ENCODE measurements at regions not wholly inside any gene's neighbourhood (a gene's known extent, or its start where the extent isn't known, plus 50 kb on each side); places are given as distances from the start of the nearest gene placed in this dataset.

GRCh38 chr13:74569251-74569650, 435.0 kb upstream of the KLF12 start:
- TF ChIP-seq CTCF (IDR thresholded peaks at IDR 0.05; ENCODE audit: insufficient read depth, low read depth, low read length) = no peak
- DNase-seq (ENCODE audit: low read depth) = no peak
- no peak overlapping the region for H3K4me3 ChIP-seq (ENCODE audit: low read depth, low read length)

GRCh38 chr13:74567485-74567884, 433.3 kb upstream of the KLF12 start:
- TF ChIP-seq CTCF (IDR thresholded peaks at IDR 0.05; ENCODE audit: insufficient read depth, low read depth, low read length) = no peak
- no peak for DNase-seq (ENCODE audit: low read depth)
- H3K4me3 ChIP-seq (ENCODE audit: low read depth, low read length) = no peak overlapping the region

- no peak for DNase-seq (ENCODE audit: low read depth)
- TF ChIP-seq CTCF (IDR thresholded peaks at IDR 0.05; ENCODE audit: insufficient read depth, low read depth, low read length) = no peak
- H3K4me3 ChIP-seq (ENCODE audit: low read depth, low read length) = no peak overlapping the region
Observed at GRCh38 chr13:74562381-74562780, 428.2 kb upstream of the KLF12 start.

- no peak overlapping the region for H3K4me3 ChIP-seq (ENCODE audit: low read depth, low read length)
- DNase-seq (ENCODE audit: low read depth) = no peak
- no peak for TF ChIP-seq CTCF (IDR thresholded peaks at IDR 0.05; ENCODE audit: insufficient read depth, low read depth, low read length)
Observed at GRCh38 chr13:74561155-74561554, 427.0 kb upstream of the KLF12 start.

- no peak for DNase-seq (ENCODE audit: low read depth)
- H3K4me3 ChIP-seq (ENCODE audit: low read depth, low read length) = no peak overlapping the region
- TF ChIP-seq CTCF (IDR thresholded peaks at IDR 0.05; ENCODE audit: insufficient read depth, low read depth, low read length) = no peak
Observed at GRCh38 chr13:74560325-74560724, 426.1 kb upstream of the KLF12 start.

- DNase-seq (ENCODE audit: low read depth) = no peak
- no peak for TF ChIP-seq CTCF (IDR thresholded peaks at IDR 0.05; ENCODE audit: insufficient read depth, low read depth, low read length)
Observed at GRCh38 chr13:74557870-74558269, 423.7 kb upstream of the KLF12 start.

GRCh38 chr13:74555651-74556420, 421.6 kb upstream of the KLF12 start:
- no peak overlapping the region for H3K4me3 ChIP-seq (ENCODE audit: low read depth, low read length)
- TF ChIP-seq CTCF (IDR thresholded peaks at IDR 0.05; ENCODE audit: insufficient read depth, low read depth, low read length) = no peak
- no peak for DNase-seq (ENCODE audit: low read depth)

More at GRCh38 chr13:74557870-74558269, 423.7 kb upstream of the KLF12 start:
- H3K4me3 ChIP-seq (ENCODE audit: low read depth, low read length) = no peak overlapping the region

All from fibroblast of villous mesenchyme (primary cell).